PC-3 (cell line): ENCODE measurements at regions not wholly inside any gene's neighbourhood (a gene's known extent, or its start where the extent isn't known, plus 50 kb on each side); places are given as distances from the start of the nearest gene placed in this dataset.

ENCODE experiments used
- ATAC-seq: fragments of 200-7000 bp; cut with Tn5 transposase; 2 replicates; pipeline ENCODE4 v1.9.1; 2020; ENCODE audit warnings: mild to moderate bottlenecking, moderate library complexity
- BruUV-seq: library from RNA; stranded (reverse); fragments of 400-500 nt; replicated peaks from 2 replicates; lab custom pipeline; 2021; lab: Mats Ljungman, UMichigan
- CTCF ChIA-PET: fragments of 300-600 bp; sonication (Branson Sonifier 250); formaldehyde crosslinking; loops from one replicate; lab custom pipeline; 2022; ENCODE audit warnings: antibody characterized with exemption; lab: Charles Lee
- POLR2A ChIA-PET: fragments of 300-600 bp; sonication (Branson Sonifier 250); formaldehyde crosslinking; loops from one replicate; lab custom pipeline; 2022; ENCODE audit warnings: antibody characterized with exemption; ENCODE audit not compliant: unreplicated experiment; lab: Charles Lee
- DNase-seq: peaks from one replicate; pipeline ENCODE4 v3.0.0-alpha.2; 2015
- H2AFZ ChIP-seq: fragments of 300-600 bp; sonication (generic); 2 replicates; pipeline ENCODE4 v1.6.0; 2016; ENCODE audit warnings: antibody characterized with exemption, low read length
- H3F3A ChIP-seq: fragments of 300-600 bp; sonication (generic); one replicate; pipeline ENCODE4 v1.6.0; 2017; ENCODE audit warnings: antibody characterized with exemption, low read length, control low read depth, mild to moderate bottlenecking; ENCODE audit not compliant: unreplicated experiment
- H3K27ac ChIP-seq: fragments of 300-600 bp; sonication (generic); 2 replicates; pipeline ENCODE4 v1.5.1; 2016; ENCODE audit warnings: mild to moderate bottlenecking, low read length
- H3K27me3 ChIP-seq: fragments of 300-600 bp; sonication (generic); 2 replicates; pipeline ENCODE4 v1.6.1; 2016; ENCODE audit warnings: low read length, mixed read lengths
- H3K36me3 ChIP-seq: fragments of 300-600 bp; sonication (generic); 2 replicates; pipeline ENCODE4 v1.6.1; 2016; ENCODE audit warnings: low read depth, mixed run types, low read length, mixed read lengths
- H3K4me1 ChIP-seq: fragments of 300-600 bp; sonication (generic); 2 replicates; pipeline ENCODE4 v1.5.1; 2016; ENCODE audit warnings: low read length; ENCODE audit not compliant: insufficient read depth
- H3K4me2 ChIP-seq: fragments of 300-600 bp; sonication (generic); 2 replicates; pipeline ENCODE4 v1.6.0; 2016; ENCODE audit warnings: low read length
- H3K4me3 ChIP-seq: fragments of 300-600 bp; sonication (generic); 2 replicates; pipeline ENCODE4 v1.5.1; 2016; ENCODE audit warnings: mild to moderate bottlenecking, low read length, mixed read lengths
- H3K79me2 ChIP-seq: fragments of 300-600 bp; sonication (generic); 2 replicates; pipeline ENCODE4 v1.6.1; 2017; ENCODE audit warnings: low read length, mixed read lengths
- H3K9ac ChIP-seq: fragments of 300-600 bp; sonication (generic); 2 replicates; pipeline ENCODE4 v1.6.0; 2016; ENCODE audit warnings: mild to moderate bottlenecking, low read length
- H3K9me2 ChIP-seq: fragments of 300-600 bp; sonication (generic); replicated peaks from 2 replicates; pipeline ENCODE4 v1.6.1; 2016; ENCODE audit warnings: mixed run types, low read length, mixed read lengths
- H3K9me3 ChIP-seq: fragments of 300-600 bp; sonication (generic); 2 replicates; pipeline ENCODE4 v1.6.1; 2016; ENCODE audit warnings: low read length, mixed read lengths
- H4K20me1 ChIP-seq: fragments of 300-600 bp; sonication (generic); 2 replicates; pipeline ENCODE4 v1.6.1; 2016; ENCODE audit warnings: low read length, mixed read lengths
- CTCF ChIP-seq: fragments of 300-600 bp; sonication (generic); conservative IDR thresholded peaks from 2 replicates; pipeline ENCODE4 v1.5.1; 2017; ENCODE audit warnings: antibody characterized with exemption, low read depth, mild to moderate bottlenecking, low read length
- EZH2 ChIP-seq: fragments of 300-600 bp; sonication (generic); IDR thresholded peaks from one replicate; pipeline ENCODE4 v1.6.1; 2017; ENCODE audit warnings: antibody characterized with exemption, mild to moderate bottlenecking, low read length; ENCODE audit not compliant: unreplicated experiment
- EZH2phosphoT487 ChIP-seq: fragments of 300-600 bp; sonication (generic); IDR thresholded peaks from 2 replicates; pipeline ENCODE4 v1.6.1; 2018; ENCODE audit warnings: mild to moderate bottlenecking, antibody characterized with exemption, low read length, borderline replicate concordance
- intact Hi-C: fragments of 100-400 bp; cut with micrococcal nuclease; formaldehyde crosslinking; loops from 2 replicates; pipeline ENCODE4 v1.9.0; 2023

- BruUV-seq = no TSS peak
- intact Hi-C loops = no loop called here
- Histone ChIP-seq H3K27ac (no peak overlapping the region), H3K4me3 (no peak overlapping the region), H3K27me3 (no peaks in the 10 kb centered on the region), H4K20me1 (no peaks in the 10 kb centered on the region), H3K79me2 (no peaks in the 10 kb centered on the region), H3K9ac (no peak overlapping the region), H3K9me3 (no peaks in the 10 kb centered on the region), H3K9me2 (no peaks in the 10 kb centered on the region), H3K4me2 (no peak overlapping the region), H3K36me3 (no peaks in the 10 kb centered on the region), H3F3A (no peaks in the 10 kb centered on the region), H2AFZ (no peak overlapping the region), H3K4me1 (peaks cover 9% of the 10 kb centered on the region)
- ChIA-PET POLR2A (no interaction called here), CTCF (no interaction called here)
- no peak for TF ChIP-seq CTCF
- TF ChIP-seq EZH2 = no peak
- no peak for TF ChIP-seq EZH2phosphoT487
- DNase-seq (no peak), ATAC-seq (no peak)
Measured at GRCh38 chr11:10627816-10628215, 59.4 kb upstream of the LYVE1 start.

DNA sequence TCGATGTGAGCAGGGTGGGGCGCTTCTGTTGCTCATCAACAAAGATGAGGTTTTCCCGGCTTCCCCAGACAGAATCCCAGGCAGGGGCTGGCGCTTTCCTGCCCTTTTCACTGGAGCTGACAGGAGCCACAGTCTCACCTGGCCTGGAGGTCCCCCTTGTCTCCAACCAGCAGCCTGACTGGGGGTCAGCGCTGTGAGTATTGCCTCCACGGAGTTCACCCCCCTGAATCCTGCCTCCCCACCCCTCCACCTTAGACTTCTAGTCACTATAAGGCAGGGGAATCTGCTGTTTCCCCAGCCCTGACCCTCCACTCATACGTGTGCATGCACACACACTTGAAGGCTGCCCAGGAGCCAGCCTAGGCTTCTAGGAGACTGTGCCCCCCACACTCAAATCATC lies 58.8 kb upstream of the LYVE1 start:
- CTCF ChIA-PET = no interaction called here
- H3K9ac ChIP-seq = no peak overlapping the region
- no peak overlapping the region for H2AFZ ChIP-seq
- no peaks in the 10 kb centered on the region for H3K27me3 ChIP-seq
- intact Hi-C loops = no loop called here
- BruUV-seq = no TSS peak
- ATAC-seq (no peak), DNase-seq (no peak)
- no peak overlapping the region for H3K4me3 ChIP-seq
- no peak overlapping the region for H3K4me2 ChIP-seq
- H4K20me1 ChIP-seq = no peaks in the 10 kb centered on the region
- H3K27ac ChIP-seq = no peak overlapping the region
- H3F3A ChIP-seq = no peaks in the 10 kb centered on the region
- POLR2A ChIA-PET = no interaction called here
- H3K36me3 ChIP-seq = no peaks in the 10 kb centered on the region
- no peaks in the 10 kb centered on the region for H3K9me2 ChIP-seq
- H3K4me1 ChIP-seq = peaks cover 9% of the 10 kb centered on the region
- no peaks in the 10 kb centered on the region for H3K9me3 ChIP-seq
- TF ChIP-seq EZH2phosphoT487 (no peak), CTCF (no peak), EZH2 (no peak)
- H3K79me2 ChIP-seq = no peaks in the 10 kb centered on the region

GRCh38 chr11:10625982-10626311 lies 57.5 kb upstream of the LYVE1 start:
- Histone ChIP-seq H3K27ac (no peak overlapping the region), H3K36me3 (no peaks in the 10 kb centered on the region), H3K27me3 (no peaks in the 10 kb centered on the region), H3F3A (no peaks in the 10 kb centered on the region), H3K9me3 (no peaks in the 10 kb centered on the region), H3K9ac (no peak overlapping the region), H3K4me2 (no peak overlapping the region), H3K4me1 (peaks cover 9% of the 10 kb centered on the region), H4K20me1 (no peaks in the 10 kb centered on the region), H3K9me2 (no peaks in the 10 kb centered on the region), H3K79me2 (no peaks in the 10 kb centered on the region), H3K4me3 (no peak overlapping the region), H2AFZ (no peak overlapping the region)
- CTCF ChIA-PET = no interaction called here
- ATAC-seq = no peak
- BruUV-seq = no TSS peak
- TF ChIP-seq CTCF = no peak
- no peak for TF ChIP-seq EZH2
- TF ChIP-seq EZH2phosphoT487 = no peak
- no peak for DNase-seq
- POLR2A ChIA-PET = no interaction called here
- intact Hi-C loops = no loop called here
